Spleen (tissue), 11 donors: ENCODE measurements at regions not wholly inside any gene's neighbourhood (a gene's known extent, or its start where the extent isn't known, plus 50 kb on each side); places are given as distances from the start of the nearest gene placed in this dataset.

ENCODE experiments used
- DNase-seq: peaks from one replicate; pipeline ENCODE4 v3.0.0-alpha.2; 2020
- H3K27ac ChIP-seq, 8 donors: fragments of 200-600 bp; sonication (generic) in 7 of 8; 1 replicate in 4 of 8; 2 replicates in 4 of 8; pipeline versions ENCODE4 v1.5.0 to v1.8.0; 2016 to 2021; ENCODE audit warnings: inconsistent platforms in 4 of 8, mild to moderate bottlenecking in 4 of 8, moderate library complexity in 1 of 8
- H3K27me3 ChIP-seq, 7 donors: fragments of 200-600 bp; sonication (generic) in 6 of 7; replicated peaks in 1 of 7; 1 replicate in 4 of 7; 2 replicates in 3 of 7; pipeline versions ENCODE4 v1.5.0 to v1.8.0; 2016 to 2021; ENCODE audit warnings: inconsistent platforms in 3 of 7, mild to moderate bottlenecking in 1 of 7
- H3K36me3 ChIP-seq, 6 donors: fragments of 200-600 bp; sonication (generic) in 5 of 6; 1 replicate in 4 of 6; 2 replicates in 2 of 6; pipeline versions ENCODE4 v1.5.0 to v1.8.0; 2016 to 2021; ENCODE audit warnings: inconsistent platforms in 2 of 6
- H3K4me1 ChIP-seq, 6 donors: fragments of 200-600 bp; sonication (generic) in 5 of 6; 1 replicate in 3 of 6; 2 replicates in 3 of 6; pipeline versions ENCODE4 v1.5.0 to v1.8.0; 2016 to 2021; ENCODE audit warnings: inconsistent platforms in 3 of 6
- H3K4me3 ChIP-seq, 8 donors: fragments of 200-600 bp; sonication (generic) in 7 of 8; 1 replicate in 4 of 8; 2 replicates in 4 of 8; pipeline versions ENCODE4 v1.5.0 to v1.8.0; 2016 to 2021; ENCODE audit warnings: inconsistent platforms in 4 of 8, mild to moderate bottlenecking in 4 of 8, moderate library complexity in 2 of 8
- H3K9me3 ChIP-seq, 8 donors: fragments of 200-600 bp; sonication (generic) in 7 of 8; 1 replicate in 4 of 8; 2 replicates in 4 of 8; pipeline versions ENCODE4 v1.5.0 to v1.8.0; 2016 to 2021; ENCODE audit warnings: inconsistent platforms in 4 of 8
- POLR2A ChIP-seq, 3 donors: fragments of 450-650 bp; IDR thresholded peaks; one replicate each; pipeline ENCODE4 v1.5.1; 2017; ENCODE audit warnings: antibody characterized with exemption in 3 of 3, mild to moderate bottlenecking in 1 of 3
- POLR2AphosphoS5 ChIP-seq, 3 donors: sonication (generic); formaldehyde crosslinking; IDR thresholded peaks; one replicate each; pipeline ENCODE4 v1.5.1; 2017; ENCODE audit warnings: antibody characterized with exemption in 3 of 3
- WGBS, 5 donors: extraction: QIAGEN DNeasy Blood & Tissue Kit in 3 of 5; methylation state at CpG; one replicate each; pipeline versions ENCODE4 v1.1.5 to v1.1.7; 2013 to 2018; 5-methylcytosine and 5-hydroxymethylcytosine counted together
- intact Hi-C: fragments of 100-400 bp; cut with DNase I; formaldehyde crosslinking; loops from one replicate; pipeline ENCODE4 v1.15.0; 2023; ENCODE audit warnings: low total_unique reads
- TF ChIP-seq, protein P1 (sequence below), 11 experiments: fragments of 200-600 bp in 7 of 11; fragments of 450-650 bp in 4 of 11; sonication (generic) in 4 of 11; IDR thresholded peaks in 8 of 11; conservative IDR thresholded peaks in 3 of 11; 1 replicate in 7 of 11; 2 replicates in 4 of 11; pipeline versions ENCODE4 v1.4.0 to v1.8.0; 2016 to 2021; ENCODE audit warnings: antibody characterized with exemption in 11 of 11, inconsistent platforms in 4 of 11, mild to moderate bottlenecking in 1 of 11
- donor health status: healthy with polysubstance abuse.
- donor health status: DM: no; HTN: no; CAD: no; lungs with moderate emphysema.
- donor health status: DM: no; HTN: no; CAD: no.
- donor health status: Bipolar disorder and iron deficiency.
- donor health status: healthy.
- donor health status: DM: no; HTN: no; CAD: no.
- donor health status: DM: yes; HTN: yes; CAD: no.

- WGBS, 5 donors: 73 to 77% (median 76%) methylated on average over 7 to 8 of the region's 8 CpGs
- Histone ChIP-seq H3K36me3 (no peaks in the 10 kb centered on the region), H3K27ac (no peak overlapping the region), H3K4me3 (no peak overlapping the region), H3K27me3 (no peaks in the 10 kb centered on the region), H3K4me1 (peaks cover 4 to 27% (median 20%) of the 10 kb centered on the region in 6 donors), H3K9me3 (no peaks in the 10 kb centered on the region)
- TF ChIP-seq POLR2A (IDR thresholded peaks at IDR 0.05) (no peak), POLR2AphosphoS5 (IDR thresholded peaks at IDR 0.05) (no peak)
- TF ChIP-seq, protein P1, sequence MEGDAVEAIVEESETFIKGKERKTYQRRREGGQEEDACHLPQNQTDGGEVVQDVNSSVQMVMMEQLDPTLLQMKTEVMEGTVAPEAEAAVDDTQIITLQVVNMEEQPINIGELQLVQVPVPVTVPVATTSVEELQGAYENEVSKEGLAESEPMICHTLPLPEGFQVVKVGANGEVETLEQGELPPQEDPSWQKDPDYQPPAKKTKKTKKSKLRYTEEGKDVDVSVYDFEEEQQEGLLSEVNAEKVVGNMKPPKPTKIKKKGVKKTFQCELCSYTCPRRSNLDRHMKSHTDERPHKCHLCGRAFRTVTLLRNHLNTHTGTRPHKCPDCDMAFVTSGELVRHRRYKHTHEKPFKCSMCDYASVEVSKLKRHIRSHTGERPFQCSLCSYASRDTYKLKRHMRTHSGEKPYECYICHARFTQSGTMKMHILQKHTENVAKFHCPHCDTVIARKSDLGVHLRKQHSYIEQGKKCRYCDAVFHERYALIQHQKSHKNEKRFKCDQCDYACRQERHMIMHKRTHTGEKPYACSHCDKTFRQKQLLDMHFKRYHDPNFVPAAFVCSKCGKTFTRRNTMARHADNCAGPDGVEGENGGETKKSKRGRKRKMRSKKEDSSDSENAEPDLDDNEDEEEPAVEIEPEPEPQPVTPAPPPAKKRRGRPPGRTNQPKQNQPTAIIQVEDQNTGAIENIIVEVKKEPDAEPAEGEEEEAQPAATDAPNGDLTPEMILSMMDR (IDR thresholded peaks at IDR 0.05 in 8 of 11, conservative IDR thresholded peaks at IDR 0.05 in 3 of 11): no peak
- DNase-seq: no peak
- intact Hi-C loops: no loop called here
Observed at GRCh38 chr10:11397980-11398580, 213.4 kb downstream of the USP6NL start.

DNA sequence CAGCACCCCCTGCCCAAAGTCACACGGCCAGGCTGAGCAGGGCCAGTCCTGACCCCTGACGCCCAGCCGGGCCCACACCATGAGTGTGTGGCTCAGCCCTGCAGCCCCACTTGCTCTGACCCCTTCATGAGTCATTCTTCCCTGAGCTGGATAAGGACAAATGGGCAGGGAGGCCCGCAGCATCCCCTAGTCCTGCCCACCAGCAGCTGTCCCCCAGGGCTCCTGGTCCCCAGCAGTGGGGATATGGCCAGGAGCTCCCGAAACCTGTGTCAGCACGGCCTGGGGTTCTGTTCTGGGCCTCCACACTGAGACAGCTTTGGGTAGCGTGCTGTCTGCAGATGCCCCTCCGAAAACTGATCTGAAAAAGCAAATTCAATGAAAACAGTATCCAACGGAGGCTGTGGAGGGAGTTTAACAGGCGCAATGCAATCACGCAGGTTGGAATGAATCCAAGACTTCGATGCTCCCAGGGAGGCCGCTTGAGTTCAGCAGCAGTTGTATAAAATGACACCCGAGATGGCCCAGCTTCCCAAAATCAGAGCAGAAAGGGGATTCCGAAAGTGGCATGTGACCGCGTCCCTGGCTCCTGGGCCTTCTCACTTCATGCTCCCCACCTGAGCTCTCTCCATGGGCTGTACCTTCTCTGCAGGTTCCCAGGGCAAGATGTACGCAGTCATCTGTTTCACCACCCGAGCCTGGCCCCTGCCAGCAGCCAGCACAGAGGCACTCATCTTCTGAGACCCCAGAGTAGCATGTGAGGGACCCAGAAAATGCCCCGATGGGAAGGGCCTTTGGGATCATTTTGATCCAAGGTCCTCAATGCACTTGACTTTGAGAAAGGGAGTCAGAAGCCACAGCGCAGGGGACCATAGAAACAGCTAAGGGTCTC lies 214.1 kb downstream of the USP6NL start:
- no peak for DNase-seq
- H3K36me3 ChIP-seq: no peaks in the 10 kb centered on the region
- H3K4me1 ChIP-seq: peaks cover 0 to 20% (median 14%) of the 10 kb centered on the region in 6 donors
- no peak overlapping the region for H3K4me3 ChIP-seq
- H3K27ac ChIP-seq: no peak overlapping the region
- H3K9me3 ChIP-seq: no peaks in the 10 kb centered on the region
- 85 to 91% (median 89%) methylated on average over 21 of the region's 21 CpGs for WGBS, 5 donors
- H3K27me3 ChIP-seq: no peaks in the 10 kb centered on the region
- TF ChIP-seq POLR2A (IDR thresholded peaks at IDR 0.05) (no peak), POLR2AphosphoS5 (IDR thresholded peaks at IDR 0.05) (no peak)
- TF ChIP-seq, protein P1 (IDR thresholded peaks at IDR 0.05 in 8 of 11, conservative IDR thresholded peaks at IDR 0.05 in 3 of 11): no peak
- intact Hi-C loops: no loop called here

- Histone ChIP-seq H3K27me3 (no peaks in the 10 kb centered on the region), H3K9me3 (no peaks in the 10 kb centered on the region), H3K27ac (no peak overlapping the region), H3K36me3 (no peaks in the 10 kb centered on the region), H3K4me3 (no peak overlapping the region), H3K4me1 (peaks cover 0 to 11% (median 5%) of the 10 kb centered on the region in 6 donors)
- 83 to 87% (median 86%) methylated on average over 11 to 17 of the region's 17 CpGs for WGBS, 5 donors
- TF ChIP-seq POLR2A (IDR thresholded peaks at IDR 0.05) (no peak), POLR2AphosphoS5 (IDR thresholded peaks at IDR 0.05) (no peak)
- TF ChIP-seq, protein P1 (IDR thresholded peaks at IDR 0.05 in 8 of 11, conservative IDR thresholded peaks at IDR 0.05 in 3 of 11): no peak
- intact Hi-C loops: no loop called here
- no peak for DNase-seq
Observed at GRCh38 chr10:11396311-11396955, 215.0 kb downstream of the USP6NL start.
